HL-60 (cell line): ENCODE measurements at regions not wholly inside any gene's neighbourhood (a gene's known extent, or its start where the extent isn't known, plus 50 kb on each side); places are given as distances from the start of the nearest gene placed in this dataset.

Source experiments
- DNase-seq, 2 experiments: peaks; one replicate each; pipeline ENCODE4 v3.0.0-alpha.2; 2010 to 2020; ENCODE audit warnings: low read depth in 1 of 2, low spot score in 1 of 2
- H3K27ac ChIP-seq: fragments of 250-450 bp; sonication (Bioruptor Pico); replicated peaks from 2 replicates; pipeline ENCODE4 v1.5.1; 2020; ENCODE audit warnings: mild to moderate bottlenecking, moderate library complexity
- H3K27me3 ChIP-seq: fragments of 250-450 bp; sonication (Bioruptor Pico); 2 replicates; pipeline ENCODE4 v1.5.1; 2021; ENCODE audit warnings: mild to moderate bottlenecking, moderate library complexity; ENCODE audit not compliant: insufficient read depth, poor library complexity, severe bottlenecking
- H3K4me3 ChIP-seq: replicated peaks from 2 replicates; pipeline ENCODE4 v1.5.1; 2011; ENCODE audit warnings: mild to moderate bottlenecking, control low read depth, low read length; ENCODE audit not compliant: insufficient read depth
- GABPA ChIP-seq: IDR thresholded peaks from 2 replicates; pipeline ENCODE4 v1.6.1; 2012; ENCODE audit warnings: low read depth
- POLR2AphosphoS5 ChIP-seq: IDR thresholded peaks from 2 replicates; pipeline ENCODE4 v1.6.1; 2012; ENCODE audit warnings: low read depth
- SPI1 ChIP-seq: IDR thresholded peaks from 2 replicates; pipeline ENCODE4 v1.6.1; 2012; ENCODE audit warnings: low read depth, mild to moderate bottlenecking, borderline replicate concordance
- TF ChIP-seq, protein P1 (sequence below): IDR thresholded peaks from 2 replicates; pipeline ENCODE4 v1.6.1; 2012; ENCODE audit warnings: low read depth; ENCODE audit not compliant: insufficient replicate concordance
- TF ChIP-seq, protein P2 (sequence below): IDR thresholded peaks from one replicate; pipeline ENCODE4 v1.5.1; 2011; ENCODE audit warnings: low read length, control low read depth, inconsistent platforms; ENCODE audit not compliant: insufficient read depth

- TF ChIP-seq SPI1 (no peak), GABPA (no peak), POLR2AphosphoS5 (no peak)
- TF ChIP-seq, protein P1, sequence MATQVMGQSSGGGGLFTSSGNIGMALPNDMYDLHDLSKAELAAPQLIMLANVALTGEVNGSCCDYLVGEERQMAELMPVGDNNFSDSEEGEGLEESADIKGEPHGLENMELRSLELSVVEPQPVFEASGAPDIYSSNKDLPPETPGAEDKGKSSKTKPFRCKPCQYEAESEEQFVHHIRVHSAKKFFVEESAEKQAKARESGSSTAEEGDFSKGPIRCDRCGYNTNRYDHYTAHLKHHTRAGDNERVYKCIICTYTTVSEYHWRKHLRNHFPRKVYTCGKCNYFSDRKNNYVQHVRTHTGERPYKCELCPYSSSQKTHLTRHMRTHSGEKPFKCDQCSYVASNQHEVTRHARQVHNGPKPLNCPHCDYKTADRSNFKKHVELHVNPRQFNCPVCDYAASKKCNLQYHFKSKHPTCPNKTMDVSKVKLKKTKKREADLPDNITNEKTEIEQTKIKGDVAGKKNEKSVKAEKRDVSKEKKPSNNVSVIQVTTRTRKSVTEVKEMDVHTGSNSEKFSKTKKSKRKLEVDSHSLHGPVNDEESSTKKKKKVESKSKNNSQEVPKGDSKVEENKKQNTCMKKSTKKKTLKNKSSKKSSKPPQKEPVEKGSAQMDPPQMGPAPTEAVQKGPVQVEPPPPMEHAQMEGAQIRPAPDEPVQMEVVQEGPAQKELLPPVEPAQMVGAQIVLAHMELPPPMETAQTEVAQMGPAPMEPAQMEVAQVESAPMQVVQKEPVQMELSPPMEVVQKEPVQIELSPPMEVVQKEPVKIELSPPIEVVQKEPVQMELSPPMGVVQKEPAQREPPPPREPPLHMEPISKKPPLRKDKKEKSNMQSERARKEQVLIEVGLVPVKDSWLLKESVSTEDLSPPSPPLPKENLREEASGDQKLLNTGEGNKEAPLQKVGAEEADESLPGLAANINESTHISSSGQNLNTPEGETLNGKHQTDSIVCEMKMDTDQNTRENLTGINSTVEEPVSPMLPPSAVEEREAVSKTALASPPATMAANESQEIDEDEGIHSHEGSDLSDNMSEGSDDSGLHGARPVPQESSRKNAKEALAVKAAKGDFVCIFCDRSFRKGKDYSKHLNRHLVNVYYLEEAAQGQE = no peak
- TF ChIP-seq, protein P2, sequence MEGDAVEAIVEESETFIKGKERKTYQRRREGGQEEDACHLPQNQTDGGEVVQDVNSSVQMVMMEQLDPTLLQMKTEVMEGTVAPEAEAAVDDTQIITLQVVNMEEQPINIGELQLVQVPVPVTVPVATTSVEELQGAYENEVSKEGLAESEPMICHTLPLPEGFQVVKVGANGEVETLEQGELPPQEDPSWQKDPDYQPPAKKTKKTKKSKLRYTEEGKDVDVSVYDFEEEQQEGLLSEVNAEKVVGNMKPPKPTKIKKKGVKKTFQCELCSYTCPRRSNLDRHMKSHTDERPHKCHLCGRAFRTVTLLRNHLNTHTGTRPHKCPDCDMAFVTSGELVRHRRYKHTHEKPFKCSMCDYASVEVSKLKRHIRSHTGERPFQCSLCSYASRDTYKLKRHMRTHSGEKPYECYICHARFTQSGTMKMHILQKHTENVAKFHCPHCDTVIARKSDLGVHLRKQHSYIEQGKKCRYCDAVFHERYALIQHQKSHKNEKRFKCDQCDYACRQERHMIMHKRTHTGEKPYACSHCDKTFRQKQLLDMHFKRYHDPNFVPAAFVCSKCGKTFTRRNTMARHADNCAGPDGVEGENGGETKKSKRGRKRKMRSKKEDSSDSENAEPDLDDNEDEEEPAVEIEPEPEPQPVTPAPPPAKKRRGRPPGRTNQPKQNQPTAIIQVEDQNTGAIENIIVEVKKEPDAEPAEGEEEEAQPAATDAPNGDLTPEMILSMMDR = no peak
Observed at GRCh38 chr16:58913456-58913855, 179.3 kb upstream of the GOT2 start.

DNA sequence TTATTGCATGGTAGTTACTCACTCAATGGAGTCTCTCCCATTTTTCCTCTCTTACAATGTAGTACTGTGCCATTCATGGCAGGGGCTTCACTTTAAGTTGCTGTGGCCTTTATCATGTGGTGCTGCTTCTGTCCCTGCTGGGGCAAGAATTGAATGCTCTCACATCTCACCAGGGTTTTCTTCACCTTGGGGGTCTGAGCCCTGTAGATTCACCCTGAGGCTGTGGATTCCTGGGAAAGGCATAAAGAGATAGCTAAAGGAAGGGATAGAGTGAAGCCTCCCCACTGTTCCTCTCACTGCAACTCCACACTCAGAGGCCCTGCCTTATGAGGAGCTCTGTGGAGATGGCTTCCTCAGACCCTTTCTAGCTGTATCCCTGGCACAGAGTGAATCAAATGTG is 178.5 kb upstream of the GOT2 start:
- no peak for DNase-seq
- TF ChIP-seq, protein P1 = no peak
- TF ChIP-seq POLR2AphosphoS5 = no peak
- TF ChIP-seq SPI1 = no peak
- no peak for TF ChIP-seq GABPA
- TF ChIP-seq, protein P2 = no peak
- H3K27ac ChIP-seq = no peak overlapping the region
- H3K27me3 ChIP-seq = no peaks in the 10 kb centered on the region
- no peak overlapping the region for H3K4me3 ChIP-seq

More at GRCh38 chr16:58913456-58913855, 179.3 kb upstream of the GOT2 start:
- no peak overlapping the region for H3K4me3 ChIP-seq
- no peak overlapping the region for H3K27ac ChIP-seq
- DNase-seq = no peak
- no peaks in the 10 kb centered on the region for H3K27me3 ChIP-seq

- Histone ChIP-seq H3K27ac (no peak overlapping the region), H3K4me3 (no peak overlapping the region), H3K27me3 (no peaks in the 10 kb centered on the region)
- DNase-seq = peak; percentile 17 to 54
- TF ChIP-seq GABPA (no peak), POLR2AphosphoS5 (no peak), SPI1 (no peak)
- TF ChIP-seq, protein P2 = no peak
- TF ChIP-seq, protein P1 = no peak
Observed at GRCh38 chr16:58906981-58907715, 173.0 kb upstream of the GOT2 start.
